NCI-H748 (cell line): ENCODE measurements at regions not wholly inside any gene's neighbourhood (a gene's known extent, or its start where the extent isn't known, plus 50 kb on each side); places are given as distances from the start of the nearest gene placed in this dataset.

Experiments
- DNase-seq: peaks from one replicate; lab custom pipeline; 2025; ENCODE audit not compliant: unreplicated experiment; lab: John Stamatoyannopoulos, UW

DNA sequence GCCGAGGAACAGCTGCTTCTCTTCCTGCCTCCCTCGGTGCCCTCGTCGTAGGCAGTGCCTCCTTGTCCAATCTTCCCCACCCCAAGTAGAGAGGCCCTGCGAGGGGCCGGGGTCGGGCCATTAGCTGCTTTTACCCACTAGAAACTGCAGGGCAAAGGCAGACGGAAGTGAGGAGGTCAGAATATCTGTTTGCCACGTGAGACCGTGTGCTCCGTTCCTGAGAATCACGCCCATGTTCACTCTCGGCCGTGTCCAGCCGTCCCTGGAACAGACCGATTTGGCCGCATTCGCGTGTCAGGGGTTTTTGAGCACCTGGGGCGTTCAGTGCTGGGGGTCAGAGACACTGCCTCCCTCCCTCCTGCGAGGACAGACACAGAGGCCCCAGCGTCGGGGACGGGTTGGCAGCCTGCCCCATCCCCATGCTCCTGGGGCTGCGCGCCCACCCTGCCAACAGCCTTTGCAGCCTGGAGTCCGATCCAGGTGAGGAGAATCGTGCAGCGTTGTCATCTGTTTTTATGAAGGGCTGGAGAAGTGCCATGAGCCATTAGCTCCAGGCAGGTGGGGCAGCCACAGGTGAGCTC, 982.2 kb downstream of the BRD1 start:
- DNase-seq: peak; percentile 71

GRCh38 chr22:48844056-48844675, 983.5 kb downstream of the BRD1 start:
- no peak for DNase-seq

DNA sequence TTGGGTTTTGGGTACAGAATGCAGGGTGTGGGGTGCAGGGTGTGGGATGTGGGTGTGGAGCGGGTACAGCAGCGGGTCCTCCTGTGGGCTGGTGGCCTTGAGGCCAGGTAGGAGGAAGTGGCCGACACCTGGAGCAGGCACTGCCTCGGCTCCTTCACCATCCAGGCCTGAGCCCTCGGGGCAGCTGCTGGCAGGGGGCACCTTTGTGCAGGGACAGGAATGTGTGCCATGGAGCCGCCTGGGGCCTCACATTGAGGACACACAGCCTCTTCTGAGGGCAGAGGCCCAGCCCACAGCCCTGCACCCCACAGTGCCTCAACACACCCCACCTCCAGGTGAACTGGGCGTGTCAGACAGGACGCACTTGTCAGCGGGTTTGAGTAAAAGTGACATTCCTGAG, 984.0 kb downstream of the BRD1 start:
- no peak for DNase-seq

- DNase-seq: no peak
Measured at GRCh38 chr22:48842976-48843375, 984.7 kb downstream of the BRD1 start.

DNA sequence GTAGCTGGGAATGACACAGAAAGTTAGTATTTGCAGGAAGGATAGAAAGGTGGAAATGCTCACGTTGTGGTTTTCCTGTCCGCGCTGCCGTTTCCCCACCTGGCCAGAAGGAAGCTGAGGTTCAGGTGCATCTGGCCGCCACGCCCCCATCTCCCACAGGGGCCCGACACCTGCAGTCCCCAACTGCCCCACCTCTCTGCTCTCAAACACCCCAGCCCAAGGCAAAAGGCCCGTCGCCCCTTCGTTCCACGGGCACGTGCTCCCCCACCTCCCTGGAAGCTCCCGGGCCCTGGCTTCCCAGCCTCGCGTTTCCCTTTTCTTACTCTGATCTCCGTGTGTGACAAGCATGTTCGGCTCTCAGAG, 985.1 kb downstream of the BRD1 start:
- no peak for DNase-seq

DNA sequence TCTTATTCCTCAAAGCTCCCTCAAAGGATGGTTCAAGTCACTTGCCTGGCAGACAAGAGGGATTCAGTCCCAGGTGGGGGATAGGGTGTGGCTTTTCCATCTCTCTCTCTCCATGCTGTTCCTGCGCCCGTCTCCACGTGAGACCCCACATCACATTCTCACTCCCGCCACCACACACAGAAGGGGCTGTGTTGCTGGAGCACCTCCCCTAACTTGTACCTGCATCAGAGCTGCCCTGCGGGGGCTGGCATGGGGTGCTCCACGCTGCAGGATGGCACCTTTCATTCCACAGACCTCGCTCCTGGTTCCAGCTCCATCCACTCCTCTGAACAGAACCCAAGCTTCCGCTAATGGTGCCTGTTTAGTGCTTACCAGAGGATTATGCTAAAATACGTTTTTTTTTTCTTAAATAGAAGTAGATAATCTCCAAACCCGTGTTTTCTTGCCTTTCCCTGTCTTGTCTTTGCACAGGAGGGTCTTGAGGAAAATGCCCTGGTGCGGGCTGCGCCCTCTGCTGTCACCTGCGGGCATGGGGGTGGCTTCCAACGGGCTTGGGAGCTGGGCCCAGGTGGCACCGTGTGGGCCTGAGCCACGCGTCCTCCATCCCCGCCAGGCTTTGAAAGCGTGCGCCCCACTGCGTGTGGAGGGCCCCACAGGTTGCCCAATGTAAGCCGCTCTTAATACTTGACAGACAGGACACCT, 985.6 kb downstream of the BRD1 start:
- no peak for DNase-seq

- DNase-seq: no peak
Measured at GRCh38 chr22:48840112-48840949, 987.3 kb downstream of the BRD1 start.

DNA sequence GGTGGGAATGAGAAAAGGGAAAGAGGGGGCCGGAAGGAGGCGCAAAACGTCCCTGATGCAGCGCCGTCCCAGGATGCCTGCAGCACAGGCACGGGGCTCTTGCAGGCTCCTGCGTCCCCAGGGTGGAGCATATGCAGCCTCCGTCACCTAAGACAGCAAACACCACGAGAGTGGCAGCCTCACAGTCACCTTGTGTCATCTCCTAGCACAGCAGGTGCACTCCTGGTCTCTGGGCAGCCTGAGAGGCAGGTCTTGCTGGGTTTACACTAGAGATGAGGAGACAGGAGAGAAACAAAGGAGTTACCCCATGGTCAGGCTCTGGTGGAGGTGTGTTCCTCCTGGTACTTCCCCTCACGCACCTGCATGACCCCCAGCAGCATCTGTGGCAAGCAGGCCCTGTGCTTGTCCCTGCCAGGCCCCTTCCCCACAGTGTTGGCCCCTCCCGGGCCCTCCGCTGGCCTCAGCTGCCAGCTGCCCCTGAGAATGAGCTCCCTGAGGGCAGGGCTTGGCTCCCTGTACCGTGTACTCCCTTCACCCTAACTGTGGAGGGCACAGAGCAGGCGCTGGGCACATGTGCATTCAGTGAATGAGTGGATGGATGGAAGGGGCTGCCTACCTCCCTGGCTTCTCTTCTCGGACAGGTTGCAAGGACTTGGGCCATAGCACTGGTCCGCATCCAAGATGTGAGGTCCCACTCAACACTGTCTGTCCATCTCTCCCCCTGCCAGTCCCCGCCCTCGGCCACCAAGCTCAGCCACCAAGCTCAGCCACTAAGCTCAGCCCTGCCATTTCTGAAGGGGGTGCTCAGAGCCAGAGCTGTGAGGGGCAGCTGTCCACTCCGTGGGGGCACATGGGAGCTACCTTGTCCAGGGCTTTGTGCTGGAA, 988.6 kb downstream of the BRD1 start:
- DNase-seq: no peak

DNA sequence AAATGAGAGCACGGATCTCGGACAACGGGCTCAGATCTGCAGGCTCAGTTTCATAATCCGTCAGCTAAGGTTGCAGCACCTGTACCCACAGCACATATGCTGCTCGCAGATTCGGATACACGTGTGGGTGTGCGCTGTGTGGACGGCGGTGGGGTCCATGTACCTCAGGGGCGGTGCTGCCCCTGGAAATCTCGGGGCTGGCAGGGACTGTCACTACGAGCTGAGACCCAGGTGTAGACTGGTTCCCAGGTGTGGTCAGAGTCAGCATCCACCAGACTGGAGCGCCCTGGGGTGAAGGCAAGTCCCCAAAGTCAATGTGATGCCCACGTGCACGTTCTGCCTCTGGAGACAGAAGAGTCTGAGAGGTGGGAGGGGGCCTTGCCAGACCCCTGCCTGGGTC, 989.3 kb downstream of the BRD1 start:
- no peak for DNase-seq

GRCh38 chr22:48837341-48837935, 990.2 kb downstream of the BRD1 start:
- no peak for DNase-seq

- no peak for DNase-seq
Measured at GRCh38 chr22:48836673-48837340, 990.9 kb downstream of the BRD1 start.

GRCh38 chr22:48835857-48836672, 991.6 kb downstream of the BRD1 start:
- no peak for DNase-seq

DNA sequence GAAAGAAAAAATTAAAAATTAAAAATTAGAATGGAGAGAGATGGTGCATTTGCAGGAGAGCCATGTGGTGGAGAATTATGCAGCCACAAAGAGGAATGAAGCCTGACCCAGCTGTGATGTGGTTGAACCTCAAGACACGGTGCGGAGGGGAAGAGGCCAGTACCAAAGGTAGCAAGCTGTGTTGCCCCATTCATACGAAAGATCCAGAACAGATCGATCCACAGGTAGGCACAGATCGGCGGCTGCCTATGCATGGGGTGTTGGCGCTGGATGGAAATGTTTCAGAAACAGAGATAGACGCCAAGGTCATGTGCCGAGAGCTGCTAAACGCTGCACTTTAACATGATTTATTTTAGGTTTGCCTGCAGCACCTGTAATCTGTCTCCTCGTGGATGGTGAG, 992.3 kb downstream of the BRD1 start:
- DNase-seq: no peak

DNA sequence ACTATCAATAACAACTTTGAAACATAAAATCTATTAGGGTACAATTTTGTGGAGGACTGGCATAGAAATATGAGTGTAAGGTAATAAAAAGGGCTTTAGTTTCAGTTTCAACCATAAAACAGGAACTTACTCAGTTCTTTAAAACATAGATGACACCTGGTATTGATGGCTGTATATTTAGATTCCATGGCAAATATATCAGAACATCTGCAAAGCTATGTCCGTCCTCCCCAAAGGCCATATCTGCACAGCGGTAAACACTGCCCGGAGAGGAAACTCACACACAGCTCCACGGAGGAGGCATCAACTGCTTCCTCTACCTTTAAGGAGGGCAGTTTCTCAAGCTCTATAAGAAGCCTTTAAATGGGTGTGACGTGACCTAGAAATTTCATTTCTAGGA, 993.3 kb downstream of the BRD1 start:
- DNase-seq: no peak

GRCh38 chr22:48832592-48832991, 995.1 kb downstream of the BRD1 start:
- no peak for DNase-seq

DNA sequence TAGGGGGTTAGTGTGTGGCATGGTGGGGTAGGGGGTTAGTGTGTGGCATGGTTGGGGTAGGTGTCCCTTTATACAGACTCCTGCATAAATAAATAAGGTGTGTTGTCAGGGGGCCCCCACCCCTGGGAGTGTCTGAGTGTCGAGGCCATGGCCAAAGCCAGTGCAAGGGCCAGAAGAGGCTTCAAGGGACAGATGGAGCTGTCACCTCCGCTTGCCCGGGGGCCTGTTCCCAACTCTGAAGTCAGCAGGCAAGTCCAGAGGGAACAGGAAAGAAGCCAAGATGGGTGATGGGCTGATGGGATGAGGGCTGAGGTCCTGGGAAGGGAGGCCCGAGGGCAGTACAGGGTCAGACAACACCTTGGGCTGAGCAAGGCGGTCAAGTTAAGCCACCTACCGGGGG, 997.8 kb downstream of the BRD1 start:
- DNase-seq: no peak

- DNase-seq: no peak
Measured at GRCh38 chr22:48828688-48829087, 999.0 kb downstream of the BRD1 start.

GRCh38 chr22:48827904-48828555, 999.6 kb downstream of the BRD1 start:
- DNase-seq: peak; percentile 85
